ENCODE measurements at regions not wholly inside any gene's neighbourhood (a gene's known extent, or its start where the extent isn't known, plus 50 kb on each side); places are given as distances from the start of the nearest gene placed in this dataset.

DNA sequence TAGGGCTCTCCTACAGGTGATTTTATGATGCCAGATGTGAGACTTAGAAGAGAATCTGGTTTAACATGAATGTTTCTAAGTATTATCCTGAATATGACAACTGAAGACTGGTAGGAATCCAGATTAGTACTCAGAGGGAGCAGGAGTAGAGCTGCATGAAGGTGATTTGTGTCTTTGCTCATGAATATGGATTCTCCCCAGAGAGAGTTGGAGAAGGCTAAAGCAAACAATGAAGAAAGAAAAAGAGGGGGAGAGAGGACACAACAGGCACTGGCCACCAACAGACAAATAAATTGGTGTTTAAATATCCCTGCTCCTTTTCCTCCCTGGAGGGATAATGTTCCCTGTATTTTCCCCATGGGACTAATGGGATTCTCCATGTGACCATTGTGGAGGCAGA is 427.0 kb upstream of the KLF12 start:
- Histone ChIP-seq H4K20me1 (ENCODE audit: insufficient read depth, low read length) (no peaks in the 10 kb centered on the region), H3K4me2 (ENCODE audit: low read length) (no peak overlapping the region; the same call in 1 of the 2 replicates), H3K9me2 (ENCODE audit: low read depth, low read length) (no peaks in the 10 kb centered on the region), H3K4me3 (ENCODE audit: low read depth, low read length, poor library complexity, severe bottlenecking) (no peak overlapping the region), H3K27ac (ENCODE audit: low read depth, low read length, poor library complexity, severe bottlenecking) (peak overlapping the region; percentile 77), H2AFZ (ENCODE audit: low read length) (no peak overlapping the region), H3K36me3 (ENCODE audit: insufficient read depth, low read length) (no peaks in the 10 kb centered on the region), H3K4me1 (ENCODE audit: insufficient read depth, low read length, severe bottlenecking) (peaks cover 40% of the 10 kb centered on the region), H3F3A (ENCODE audit: insufficient read depth, low read length) (0 out of 2 replicates have a peak, but pooled peaks cover 1% of the 10 kb centered on the region), H3K79me2 (ENCODE audit: insufficient read depth, low read length) (no peaks in the 10 kb centered on the region), H3K27me3 (ENCODE audit: insufficient read depth, low read length) (no peaks in the 10 kb centered on the region), H3K9me3 (ENCODE audit: low read length) (peaks cover 2% of the 10 kb centered on the region; the same call in 1 of the 2 replicates), H3K9ac (ENCODE audit: low read length) (no peak overlapping the region)
- TF ChIP-seq, protein P1, sequence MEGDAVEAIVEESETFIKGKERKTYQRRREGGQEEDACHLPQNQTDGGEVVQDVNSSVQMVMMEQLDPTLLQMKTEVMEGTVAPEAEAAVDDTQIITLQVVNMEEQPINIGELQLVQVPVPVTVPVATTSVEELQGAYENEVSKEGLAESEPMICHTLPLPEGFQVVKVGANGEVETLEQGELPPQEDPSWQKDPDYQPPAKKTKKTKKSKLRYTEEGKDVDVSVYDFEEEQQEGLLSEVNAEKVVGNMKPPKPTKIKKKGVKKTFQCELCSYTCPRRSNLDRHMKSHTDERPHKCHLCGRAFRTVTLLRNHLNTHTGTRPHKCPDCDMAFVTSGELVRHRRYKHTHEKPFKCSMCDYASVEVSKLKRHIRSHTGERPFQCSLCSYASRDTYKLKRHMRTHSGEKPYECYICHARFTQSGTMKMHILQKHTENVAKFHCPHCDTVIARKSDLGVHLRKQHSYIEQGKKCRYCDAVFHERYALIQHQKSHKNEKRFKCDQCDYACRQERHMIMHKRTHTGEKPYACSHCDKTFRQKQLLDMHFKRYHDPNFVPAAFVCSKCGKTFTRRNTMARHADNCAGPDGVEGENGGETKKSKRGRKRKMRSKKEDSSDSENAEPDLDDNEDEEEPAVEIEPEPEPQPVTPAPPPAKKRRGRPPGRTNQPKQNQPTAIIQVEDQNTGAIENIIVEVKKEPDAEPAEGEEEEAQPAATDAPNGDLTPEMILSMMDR (IDR thresholded peaks at IDR 0.05; ENCODE audit: low read length), result no peak
- TF ChIP-seq EZH2 (IDR thresholded peaks at IDR 0.05; ENCODE audit: borderline replicate concordance, low read length), result no peak

GRCh38 chr13:74560325-74560724 is 426.1 kb upstream of the KLF12 start:
- no peaks in the 10 kb centered on the region for H4K20me1 ChIP-seq (ENCODE audit: insufficient read depth, low read length)
- no peak for TF ChIP-seq EZH2 (IDR thresholded peaks at IDR 0.05; ENCODE audit: borderline replicate concordance, low read length)
- TF ChIP-seq, protein P1 (IDR thresholded peaks at IDR 0.05; ENCODE audit: low read length), result no peak
- peaks cover 2% of the 10 kb centered on the region; the same call in 1 of the 2 replicates for H3K9me3 ChIP-seq (ENCODE audit: low read length)
- no peaks in the 10 kb centered on the region for H3K9me2 ChIP-seq (ENCODE audit: low read depth, low read length)
- H3K9ac ChIP-seq (ENCODE audit: low read length), result peak overlapping the region; percentile 11
- H3K79me2 ChIP-seq (ENCODE audit: insufficient read depth, low read length), result no peaks in the 10 kb centered on the region
- peak overlapping the region; percentile 77 for H3K27ac ChIP-seq (ENCODE audit: low read depth, low read length, poor library complexity, severe bottlenecking)
- H3K4me1 ChIP-seq (ENCODE audit: insufficient read depth, low read length, severe bottlenecking), result peaks cover 48% of the 10 kb centered on the region
- H3K36me3 ChIP-seq (ENCODE audit: insufficient read depth, low read length), result no peaks in the 10 kb centered on the region
- H3K4me3 ChIP-seq (ENCODE audit: low read depth, low read length, poor library complexity, severe bottlenecking), result no peak overlapping the region
- 0 out of 2 replicates have a peak, but pooled peaks cover 5% of the 10 kb centered on the region for H3F3A ChIP-seq (ENCODE audit: insufficient read depth, low read length)
- no peaks in the 10 kb centered on the region for H3K27me3 ChIP-seq (ENCODE audit: insufficient read depth, low read length)
- H3K4me2 ChIP-seq (ENCODE audit: low read length), result peak overlapping the region; percentile 29; the same call in 1 of the 2 replicates
- H2AFZ ChIP-seq (ENCODE audit: low read length), result peak overlapping the region; percentile 65; the same call in 1 of the 2 replicates

- Histone ChIP-seq H3K9me3 (ENCODE audit: low read length) (no peaks in the 10 kb centered on the region), H3K27ac (ENCODE audit: low read depth, low read length, poor library complexity, severe bottlenecking) (peak overlapping the region; percentile 92), H3K9ac (ENCODE audit: low read length) (no peak overlapping the region), H3K4me1 (ENCODE audit: insufficient read depth, low read length, severe bottlenecking) (peaks cover 60% of the 10 kb centered on the region), H3F3A (ENCODE audit: insufficient read depth, low read length) (0 out of 2 replicates have a peak, but pooled peaks cover 5% of the 10 kb centered on the region), H3K9me2 (ENCODE audit: low read depth, low read length) (no peaks in the 10 kb centered on the region), H3K27me3 (ENCODE audit: insufficient read depth, low read length) (no peaks in the 10 kb centered on the region), H3K36me3 (ENCODE audit: insufficient read depth, low read length) (no peaks in the 10 kb centered on the region), H3K4me2 (ENCODE audit: low read length) (no peak overlapping the region), H3K4me3 (ENCODE audit: low read depth, low read length, poor library complexity, severe bottlenecking) (no peak overlapping the region), H4K20me1 (ENCODE audit: insufficient read depth, low read length) (no peaks in the 10 kb centered on the region), H3K79me2 (ENCODE audit: insufficient read depth, low read length) (no peaks in the 10 kb centered on the region), H2AFZ (ENCODE audit: low read length) (peak overlapping the region; percentile 77)
- TF ChIP-seq, protein P1 (IDR thresholded peaks at IDR 0.05; ENCODE audit: low read length), result no peak
- no peak for TF ChIP-seq EZH2 (IDR thresholded peaks at IDR 0.05; ENCODE audit: borderline replicate concordance, low read length)
Measured at GRCh38 chr13:74557870-74558269, 423.7 kb upstream of the KLF12 start.

Measured in OCI-LY1 (cell line).